Testis (tissue), 2 donors: ENCODE measurements at regions not wholly inside any gene's neighbourhood (a gene's known extent, or its start where the extent isn't known, plus 50 kb on each side); places are given as distances from the start of the nearest gene placed in this dataset.

ENCODE experiments used
- DNase-seq: peaks from one replicate; pipeline ENCODE4 v3.0.0-alpha.2; 2019
- H3K27ac ChIP-seq, 2 donors: fragments of 200-600 bp; sonication (generic); one replicate each; pipeline ENCODE4 v1.5.1; 2019
- H3K27me3 ChIP-seq: fragments of 200-600 bp; sonication (generic); one replicate; pipeline ENCODE4 v1.5.1; 2019
- H3K36me3 ChIP-seq: fragments of 200-600 bp; sonication (generic); one replicate; pipeline ENCODE4 v1.5.1; 2017; ENCODE audit warnings: low read depth; ENCODE audit errors: missing control alignments
- H3K4me1 ChIP-seq: fragments of 200-600 bp; sonication (generic); one replicate; pipeline ENCODE4 v1.5.1; 2019
- H3K4me3 ChIP-seq, 2 donors: fragments of 200-600 bp; sonication (generic); one replicate each; pipeline ENCODE4 v1.5.1; 2017 to 2019
- H3K9me3 ChIP-seq: fragments of 200-600 bp; sonication (generic); one replicate; pipeline ENCODE4 v1.5.1; 2017
- POLR2A ChIP-seq: fragments of 450-650 bp; IDR thresholded peaks from one replicate; pipeline ENCODE4 v1.6.1; 2017; ENCODE audit warnings: antibody characterized with exemption, mild to moderate bottlenecking, moderate library complexity
- WGBS, 2 donors: methylation state at CpG; one replicate each; pipeline ENCODE4 v1.1.5; 2018; 5-methylcytosine and 5-hydroxymethylcytosine counted together
- intact Hi-C: fragments of 100-400 bp; cut with DNase I; formaldehyde crosslinking; loops from one replicate; pipeline ENCODE4 v1.15.1; 2023; ENCODE audit warnings: low total_unique reads
- TF ChIP-seq, protein P1 (sequence below), 3 experiments: fragments of 450-650 bp in 2 of 3; fragments of 200-600 bp in 1 of 3; sonication (generic) in 1 of 3; IDR thresholded peaks; one replicate each; pipeline ENCODE4 v1.5.1; 2016 to 2019; ENCODE audit warnings: antibody characterized with exemption in 3 of 3, mild to moderate bottlenecking in 2 of 3, moderate library complexity in 1 of 3

DNA sequence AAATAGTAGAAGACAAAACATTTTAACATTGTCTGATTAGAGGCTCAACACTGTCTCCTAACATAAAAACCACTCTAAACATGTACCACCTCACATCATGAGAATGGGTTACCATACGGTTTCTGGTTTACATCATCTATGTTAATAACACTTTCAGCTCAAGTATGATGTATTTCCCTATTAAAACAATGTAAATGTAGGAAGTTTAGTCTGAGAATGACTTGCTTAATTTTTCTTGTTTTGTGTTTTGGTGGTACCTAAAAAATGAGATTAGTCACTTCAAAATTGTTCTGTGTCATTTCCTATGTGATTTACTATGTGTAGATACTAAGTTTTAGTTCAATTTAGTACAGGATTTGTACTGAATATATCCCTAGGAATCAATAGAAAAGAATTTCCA is 195.8 kb upstream of the SEMA3C start:
- H3K4me1 ChIP-seq: no peaks in the 10 kb centered on the region
- intact Hi-C loops: no loop called here
- H3K27ac ChIP-seq: no peak overlapping the region
- H3K9me3 ChIP-seq: no peaks in the 10 kb centered on the region
- H3K4me3 ChIP-seq: no peak overlapping the region
- WGBS, 2 donors: 85 to 91% methylated on average over 1 of the region's 1 CpG
- TF ChIP-seq, protein P1, sequence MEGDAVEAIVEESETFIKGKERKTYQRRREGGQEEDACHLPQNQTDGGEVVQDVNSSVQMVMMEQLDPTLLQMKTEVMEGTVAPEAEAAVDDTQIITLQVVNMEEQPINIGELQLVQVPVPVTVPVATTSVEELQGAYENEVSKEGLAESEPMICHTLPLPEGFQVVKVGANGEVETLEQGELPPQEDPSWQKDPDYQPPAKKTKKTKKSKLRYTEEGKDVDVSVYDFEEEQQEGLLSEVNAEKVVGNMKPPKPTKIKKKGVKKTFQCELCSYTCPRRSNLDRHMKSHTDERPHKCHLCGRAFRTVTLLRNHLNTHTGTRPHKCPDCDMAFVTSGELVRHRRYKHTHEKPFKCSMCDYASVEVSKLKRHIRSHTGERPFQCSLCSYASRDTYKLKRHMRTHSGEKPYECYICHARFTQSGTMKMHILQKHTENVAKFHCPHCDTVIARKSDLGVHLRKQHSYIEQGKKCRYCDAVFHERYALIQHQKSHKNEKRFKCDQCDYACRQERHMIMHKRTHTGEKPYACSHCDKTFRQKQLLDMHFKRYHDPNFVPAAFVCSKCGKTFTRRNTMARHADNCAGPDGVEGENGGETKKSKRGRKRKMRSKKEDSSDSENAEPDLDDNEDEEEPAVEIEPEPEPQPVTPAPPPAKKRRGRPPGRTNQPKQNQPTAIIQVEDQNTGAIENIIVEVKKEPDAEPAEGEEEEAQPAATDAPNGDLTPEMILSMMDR (IDR thresholded peaks at IDR 0.05): no peak
- TF ChIP-seq POLR2A: no peak
- H3K27me3 ChIP-seq: no peaks in the 10 kb centered on the region
- H3K36me3 ChIP-seq: no peaks in the 10 kb centered on the region
- no peak for DNase-seq

DNA sequence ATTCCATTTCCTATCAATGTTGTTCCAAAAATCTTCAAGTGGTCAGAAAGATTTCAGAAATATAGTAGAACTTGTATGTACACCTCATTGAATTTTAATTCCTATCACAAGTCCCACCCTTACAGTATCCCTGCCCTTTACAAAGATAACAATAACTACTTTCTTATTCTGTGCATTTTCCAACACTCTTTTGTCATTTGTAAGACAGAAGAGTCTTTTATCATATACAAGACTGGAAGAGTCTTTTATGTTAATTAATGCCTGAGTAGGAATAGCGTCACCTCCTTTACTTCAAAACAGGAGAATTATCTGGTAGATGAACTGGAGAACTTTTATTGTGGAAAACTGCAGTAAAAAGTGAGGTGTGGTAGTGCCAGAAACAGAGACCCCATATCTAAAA is 193.9 kb upstream of the SEMA3C start:
- TF ChIP-seq POLR2A: no peak
- TF ChIP-seq, protein P1 (IDR thresholded peaks at IDR 0.05): no peak
- intact Hi-C loops: no loop called here
- no peak for DNase-seq
- no peak overlapping the region for H3K4me3 ChIP-seq
- H3K4me1 ChIP-seq: no peaks in the 10 kb centered on the region
- H3K27ac ChIP-seq: no peak overlapping the region
- WGBS, 2 donors: 91 to 93% methylated on average over 1 of the region's 1 CpG
- H3K36me3 ChIP-seq: no peaks in the 10 kb centered on the region
- H3K9me3 ChIP-seq: no peaks in the 10 kb centered on the region
- no peaks in the 10 kb centered on the region for H3K27me3 ChIP-seq

DNA sequence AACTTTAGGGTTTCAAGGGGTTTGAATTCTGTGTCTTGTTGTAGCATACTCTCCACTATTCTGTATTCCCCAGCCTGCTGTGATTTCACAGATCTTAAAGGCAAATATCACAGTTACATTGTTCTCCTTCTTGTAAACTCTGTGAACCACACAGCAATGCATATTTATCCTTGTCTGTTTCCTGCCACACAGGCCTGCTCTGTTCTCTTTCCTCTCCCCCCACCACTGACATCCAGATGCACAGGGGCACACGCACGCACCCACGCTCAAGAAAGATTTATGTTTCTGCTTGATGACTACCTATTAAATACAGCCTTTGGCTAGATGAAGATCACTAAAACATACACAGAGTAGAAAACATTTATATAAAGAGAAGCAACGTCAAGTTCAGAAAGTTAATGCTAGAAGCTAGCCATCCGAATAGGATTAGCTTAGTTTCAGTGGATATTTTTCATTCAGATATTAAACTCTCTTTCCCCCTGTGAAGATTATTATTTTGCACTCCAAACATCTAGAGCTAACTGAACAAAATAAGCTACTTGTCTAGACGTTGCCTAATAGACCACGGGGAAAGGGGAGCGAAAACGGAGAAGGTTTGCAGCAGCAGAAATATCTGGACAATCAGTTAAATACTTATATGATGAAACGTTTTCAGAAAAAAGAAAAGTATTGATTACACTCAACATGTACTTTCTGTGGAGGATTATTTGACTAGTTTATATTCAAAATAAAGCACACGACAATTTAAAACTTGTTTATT is 193.1 kb upstream of the SEMA3C start:
- Histone ChIP-seq H3K36me3 (no peaks in the 10 kb centered on the region), H3K27me3 (no peaks in the 10 kb centered on the region), H3K4me1 (no peaks in the 10 kb centered on the region), H3K27ac (no peak overlapping the region), H3K4me3 (no peak overlapping the region), H3K9me3 (no peaks in the 10 kb centered on the region)
- 54 to 59% methylated on average over 11 of the region's 11 CpGs for WGBS, 2 donors
- TF ChIP-seq, protein P1 (IDR thresholded peaks at IDR 0.05): no peak
- TF ChIP-seq POLR2A: no peak
- no peak for DNase-seq
- intact Hi-C loops: no loop called here

DNA sequence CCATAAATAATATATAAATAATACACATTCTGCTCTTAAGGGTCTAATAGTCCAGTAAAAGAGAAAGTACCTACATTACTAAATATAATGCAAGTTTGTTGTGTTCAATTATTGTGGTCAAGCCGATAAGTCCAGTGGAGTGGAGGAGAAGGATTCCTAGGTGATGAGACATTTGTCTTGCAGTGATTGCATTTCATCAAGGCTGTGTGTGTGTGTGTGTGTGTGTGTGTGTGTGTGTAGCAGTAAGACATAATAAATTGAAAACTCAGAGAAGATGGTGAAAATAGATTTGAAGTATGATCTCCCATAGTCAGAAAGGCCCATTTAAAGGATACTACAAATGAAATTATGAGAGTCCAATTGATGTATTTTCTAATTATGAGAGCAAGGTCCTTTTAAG is 192.5 kb upstream of the SEMA3C start:
- no peak for TF ChIP-seq POLR2A
- Histone ChIP-seq H3K9me3 (no peaks in the 10 kb centered on the region), H3K4me3 (no peak overlapping the region), H3K27ac (no peak overlapping the region), H3K27me3 (no peaks in the 10 kb centered on the region), H3K4me1 (no peaks in the 10 kb centered on the region), H3K36me3 (no peaks in the 10 kb centered on the region)
- intact Hi-C loops: no loop called here
- WGBS, 2 donors: 77 to 79% methylated on average over 1 of the region's 1 CpG
- no peak for DNase-seq

DNA sequence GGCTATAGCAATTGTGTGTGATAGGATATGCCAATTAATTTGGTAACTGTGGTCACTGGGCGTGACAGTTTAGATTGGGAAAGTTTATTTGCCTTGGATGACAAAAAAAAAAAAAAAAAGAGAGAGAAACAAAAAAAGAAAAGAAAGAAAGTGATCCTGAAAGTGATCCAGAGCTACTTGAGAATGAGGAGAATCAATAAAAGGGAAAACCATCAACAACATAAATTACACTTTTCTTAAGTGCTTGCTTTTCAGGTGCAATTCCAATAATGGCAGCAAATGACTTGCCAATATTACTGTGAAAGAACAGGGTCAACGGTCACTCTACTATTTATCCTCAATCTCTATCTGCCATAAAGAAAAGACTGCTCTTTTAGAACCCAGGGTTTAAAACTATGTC is 191.8 kb upstream of the SEMA3C start:
- no peaks in the 10 kb centered on the region for H3K36me3 ChIP-seq
- H3K4me1 ChIP-seq: no peaks in the 10 kb centered on the region
- DNase-seq: no peak
- H3K9me3 ChIP-seq: no peaks in the 10 kb centered on the region
- H3K27me3 ChIP-seq: no peaks in the 10 kb centered on the region
- no peak overlapping the region for H3K27ac ChIP-seq
- no peak for TF ChIP-seq POLR2A
- TF ChIP-seq, protein P1 (IDR thresholded peaks at IDR 0.05): no peak
- H3K4me3 ChIP-seq: no peak overlapping the region
- intact Hi-C loops: no loop called here
- 89 to 94% methylated on average over 2 of the region's 2 CpGs for WGBS, 2 donors
